NAMALWA (cell line): ENCODE measurements at regions not wholly inside any gene's neighbourhood (a gene's known extent, or its start where the extent isn't known, plus 50 kb on each side); places are given as distances from the start of the nearest gene placed in this dataset.

Experiments used
- DNase-seq: peaks from one replicate; pipeline ENCODE4 v3.0.0-alpha.2; 2015; ENCODE audit warnings: low spot score

DNA sequence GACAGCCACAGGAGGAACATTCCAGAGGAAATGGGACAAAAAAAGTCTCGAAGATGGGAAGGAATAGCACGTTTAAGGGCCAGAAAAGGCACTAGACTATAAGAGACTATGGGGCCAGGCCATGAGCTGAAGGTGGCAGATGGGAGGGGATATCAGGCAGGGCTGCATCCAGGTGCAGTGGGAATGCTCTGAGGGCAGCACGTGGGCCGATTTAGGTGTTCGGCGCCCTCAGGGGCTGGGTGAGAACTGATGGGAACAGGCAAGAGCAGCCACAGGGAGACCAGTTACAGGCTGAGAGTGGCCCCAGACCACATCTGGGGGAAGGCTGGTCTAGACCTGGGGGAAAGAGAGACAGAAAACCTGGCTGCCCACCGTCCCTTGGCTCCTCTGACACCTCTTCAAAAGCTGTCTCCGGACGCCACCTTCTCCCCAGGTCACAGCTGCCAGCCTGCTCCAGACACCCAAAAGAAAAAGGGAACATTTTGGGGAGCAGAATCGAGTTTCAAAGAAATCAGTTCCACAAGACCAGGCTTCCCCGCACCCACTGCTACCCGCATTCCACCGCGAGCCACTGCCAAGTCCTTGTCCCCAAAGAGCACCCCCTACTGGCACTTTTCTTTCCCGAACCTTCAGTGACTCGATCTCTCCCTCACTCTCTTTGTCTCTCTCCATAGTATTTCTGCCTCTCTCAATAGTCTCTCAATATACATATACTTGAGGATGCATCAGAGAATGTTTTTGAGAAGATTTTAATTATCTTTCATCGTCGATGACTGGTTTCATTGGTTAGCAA lies 190.1 kb upstream of the AGAP1 start:
- no peak for DNase-seq

DNA sequence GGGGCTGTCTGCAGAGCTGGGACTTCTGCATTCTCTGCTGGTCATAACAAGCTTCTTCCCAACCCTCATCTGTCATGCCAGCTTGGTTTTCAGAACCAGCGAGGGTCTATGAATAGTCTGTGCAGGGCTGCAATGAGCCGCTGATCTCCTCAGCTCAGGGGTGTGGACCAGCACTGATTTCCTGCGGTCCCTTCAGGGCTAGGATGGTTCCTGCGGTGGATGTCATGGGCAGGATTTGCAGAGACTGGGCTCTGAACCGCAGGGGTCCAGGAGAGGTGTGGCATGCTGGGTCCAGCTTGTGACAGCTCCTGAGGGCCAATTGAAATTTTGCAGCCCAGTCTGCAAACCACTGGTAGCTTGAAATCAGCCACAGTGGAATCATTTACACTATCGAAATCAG lies 188.2 kb upstream of the AGAP1 start:
- DNase-seq, result no peak

DNA sequence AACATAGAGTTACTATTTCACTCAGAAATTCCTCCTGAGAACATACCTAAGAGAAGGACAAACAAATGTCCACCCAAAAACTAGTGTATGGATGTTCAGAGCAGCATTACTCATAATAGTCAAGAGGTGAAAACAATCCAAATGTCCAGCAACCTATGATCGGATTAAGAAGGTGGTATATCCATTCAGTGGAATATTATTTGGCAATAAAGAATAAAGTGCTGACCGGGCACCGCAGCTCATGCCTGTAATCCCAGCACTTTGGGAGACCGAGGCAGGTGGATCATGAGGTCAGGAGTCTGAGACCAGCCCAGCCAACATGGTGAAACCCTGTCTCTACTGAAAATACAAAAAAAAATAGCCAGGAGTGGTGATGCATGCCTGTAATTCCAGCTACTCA lies 182.8 kb upstream of the AGAP1 start:
- no peak for DNase-seq

DNA sequence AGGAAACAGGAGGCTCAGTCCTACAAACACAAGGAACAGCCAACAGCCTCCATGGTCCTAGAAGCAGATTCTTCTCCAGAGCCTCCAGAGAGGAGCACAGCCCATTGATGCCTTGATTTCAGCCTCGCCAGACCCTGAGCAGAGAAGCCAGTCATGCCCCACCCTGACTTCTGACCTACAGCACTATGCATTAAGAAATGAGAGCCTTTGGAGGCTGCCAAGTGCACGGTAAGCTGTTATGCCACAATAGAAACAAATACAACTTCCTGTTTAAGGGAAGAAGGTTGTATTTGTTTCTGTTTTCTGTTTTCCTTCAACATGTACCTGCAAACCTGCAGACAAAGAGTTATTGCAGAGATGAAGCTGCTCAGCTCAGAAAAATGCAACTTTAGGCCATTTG lies 181.3 kb upstream of the AGAP1 start:
- no peak for DNase-seq

DNA sequence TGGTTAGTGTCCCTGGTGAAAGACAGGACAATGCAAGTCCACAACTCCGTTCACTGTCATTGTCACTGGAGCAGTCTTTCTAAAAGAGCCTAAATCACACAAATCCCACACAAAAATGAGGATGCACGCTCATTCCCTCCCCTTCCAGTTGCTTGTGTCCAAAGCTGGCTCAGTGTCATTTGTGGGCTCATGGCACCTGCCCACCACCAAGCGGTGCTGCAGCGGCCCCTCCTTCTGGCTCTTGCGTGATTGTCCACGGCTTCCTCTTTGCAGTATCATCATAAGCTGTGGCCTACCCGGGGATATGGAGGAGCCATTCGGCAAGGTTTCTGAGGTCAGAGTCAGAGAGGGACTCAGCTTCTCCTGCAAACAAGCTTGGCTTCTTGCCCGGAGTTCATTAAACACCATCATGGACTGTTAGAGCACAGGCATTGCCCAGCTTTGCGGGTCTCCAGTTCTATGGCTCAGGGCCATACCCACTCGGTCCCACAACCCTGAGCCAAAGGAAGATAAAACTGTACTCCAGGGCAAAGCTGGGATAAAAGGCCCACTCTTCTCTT lies 179.4 kb upstream of the AGAP1 start:
- no peak for DNase-seq

DNA sequence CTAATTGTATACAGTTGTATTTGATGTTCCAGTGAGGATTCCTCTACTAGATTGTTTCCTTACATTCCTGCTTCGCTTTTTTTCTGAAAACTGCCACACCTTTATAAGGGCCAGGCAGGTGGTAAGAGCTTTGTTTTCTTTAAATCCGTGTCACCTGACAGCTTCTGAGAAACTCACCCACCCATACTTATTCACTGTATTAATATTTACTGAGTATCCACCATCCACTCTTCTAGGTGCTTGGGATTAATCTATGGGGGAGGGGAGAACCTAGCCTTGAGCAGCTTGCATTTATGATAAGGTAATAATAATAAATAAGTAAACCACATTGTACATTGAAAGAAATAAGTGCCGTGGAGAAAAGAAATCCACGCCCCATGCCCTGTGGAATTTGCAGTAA lies 174.7 kb upstream of the AGAP1 start:
- DNase-seq, result no peak

DNA sequence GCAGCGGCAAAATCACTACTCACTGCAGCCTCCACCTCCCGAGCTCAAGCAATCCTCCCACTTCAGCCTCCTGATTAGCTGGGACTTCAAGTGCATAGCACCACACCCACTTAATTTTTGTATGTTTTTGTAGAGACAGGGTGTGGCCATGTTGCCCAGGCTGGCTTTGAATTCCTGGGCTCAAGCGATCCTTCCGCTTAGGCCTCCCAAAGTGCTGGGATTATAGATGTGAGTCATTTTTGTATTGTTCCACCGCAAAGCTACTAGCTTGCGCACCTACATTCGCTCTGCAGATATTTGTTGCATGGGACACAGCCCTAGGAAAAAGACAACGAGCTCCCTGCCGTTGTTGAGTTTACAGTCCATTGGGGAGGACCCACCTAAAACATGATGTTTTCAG lies 173.5 kb upstream of the AGAP1 start:
- DNase-seq, result no peak

DNA sequence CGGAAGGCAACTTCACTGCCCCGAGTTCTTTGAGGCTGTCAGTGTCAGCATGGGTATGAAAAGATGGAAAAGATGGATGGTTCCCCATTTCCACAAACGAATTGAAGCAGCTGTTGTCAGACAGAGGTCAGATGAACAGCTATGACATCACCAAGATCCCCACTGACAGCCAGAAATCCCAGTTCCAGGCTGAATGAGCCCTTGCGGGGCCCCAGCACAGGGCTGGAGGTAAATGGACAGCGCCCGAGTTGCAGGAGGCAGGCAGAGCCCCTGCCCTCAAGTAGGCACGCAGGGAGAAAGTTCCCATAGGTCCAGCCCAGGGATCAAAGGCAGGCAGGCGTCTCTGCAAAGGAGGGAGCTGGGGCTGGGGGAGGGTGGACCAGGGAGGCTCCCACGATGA lies 169.5 kb upstream of the AGAP1 start:
- DNase-seq, result no peak

DNA sequence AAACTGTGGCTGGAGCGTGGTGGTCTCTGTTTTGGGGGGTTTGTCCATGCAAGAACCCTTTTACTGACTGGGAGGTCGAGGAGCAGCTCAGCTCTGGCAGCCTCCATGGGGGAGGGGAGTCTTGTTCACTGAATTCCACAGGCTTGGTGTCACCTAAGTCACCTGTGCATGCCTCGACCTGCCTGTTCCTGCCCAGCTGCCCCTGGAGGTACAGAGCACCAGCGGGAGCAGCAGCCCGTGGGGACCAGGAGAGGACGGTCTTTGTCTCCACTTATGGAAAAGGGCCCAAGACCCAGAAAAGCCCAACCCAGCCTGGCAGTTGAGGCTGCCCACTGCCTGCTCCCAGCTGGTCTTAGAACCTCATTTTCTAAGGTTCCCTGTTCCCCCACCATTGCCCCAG lies 168.7 kb upstream of the AGAP1 start:
- DNase-seq, result no peak

DNA sequence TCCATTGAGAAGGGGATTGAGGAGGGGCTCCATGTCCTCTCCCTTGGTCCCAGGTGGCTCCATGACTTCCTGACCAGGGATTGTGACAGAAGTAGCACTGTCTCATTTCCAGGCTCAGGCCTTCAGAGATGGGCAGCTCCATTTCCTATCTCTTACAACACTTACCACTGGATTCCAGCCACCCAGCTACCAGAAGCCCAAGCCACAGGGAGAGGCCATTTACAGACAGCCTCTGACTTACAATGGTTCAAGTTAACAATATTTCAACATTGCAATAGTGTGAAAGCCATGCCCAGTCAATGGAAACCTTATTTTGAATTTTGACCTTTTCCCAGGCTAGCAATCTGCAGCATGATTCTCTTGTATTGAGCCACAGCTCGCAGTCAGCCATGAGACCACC lies 164.9 kb upstream of the AGAP1 start:
- DNase-seq, result no peak

DNA sequence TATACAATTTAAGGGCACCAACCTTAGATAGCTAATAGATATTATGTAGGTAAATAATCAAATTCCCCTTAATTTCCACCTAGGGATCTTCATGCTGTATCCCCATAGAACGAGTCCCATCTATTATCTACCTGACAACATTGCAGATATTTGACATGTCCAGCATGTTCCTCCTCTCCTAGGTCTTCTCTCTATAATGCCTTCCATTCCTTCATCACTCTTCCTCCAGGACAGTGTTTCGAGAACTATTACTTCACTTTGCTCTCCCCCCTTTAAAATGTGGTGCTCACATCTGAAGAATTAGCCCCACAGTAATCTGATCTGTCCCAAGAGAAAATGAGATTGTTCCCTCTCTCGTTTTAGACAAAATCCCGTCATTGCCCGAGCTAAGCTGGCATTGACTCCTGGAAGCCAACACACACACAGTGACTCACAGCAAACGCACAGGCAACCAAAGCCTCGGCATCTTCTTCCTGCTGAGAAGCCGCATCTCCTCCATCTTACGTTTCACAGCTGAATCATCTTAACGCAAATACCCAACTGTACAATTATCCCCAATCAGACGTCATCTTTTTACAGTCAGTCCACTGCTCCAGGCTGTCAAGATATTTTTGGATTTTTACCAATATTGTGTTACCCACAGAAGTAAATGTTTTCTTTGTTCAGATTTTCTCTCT lies 162.9 kb upstream of the AGAP1 start:
- no peak for DNase-seq

DNA sequence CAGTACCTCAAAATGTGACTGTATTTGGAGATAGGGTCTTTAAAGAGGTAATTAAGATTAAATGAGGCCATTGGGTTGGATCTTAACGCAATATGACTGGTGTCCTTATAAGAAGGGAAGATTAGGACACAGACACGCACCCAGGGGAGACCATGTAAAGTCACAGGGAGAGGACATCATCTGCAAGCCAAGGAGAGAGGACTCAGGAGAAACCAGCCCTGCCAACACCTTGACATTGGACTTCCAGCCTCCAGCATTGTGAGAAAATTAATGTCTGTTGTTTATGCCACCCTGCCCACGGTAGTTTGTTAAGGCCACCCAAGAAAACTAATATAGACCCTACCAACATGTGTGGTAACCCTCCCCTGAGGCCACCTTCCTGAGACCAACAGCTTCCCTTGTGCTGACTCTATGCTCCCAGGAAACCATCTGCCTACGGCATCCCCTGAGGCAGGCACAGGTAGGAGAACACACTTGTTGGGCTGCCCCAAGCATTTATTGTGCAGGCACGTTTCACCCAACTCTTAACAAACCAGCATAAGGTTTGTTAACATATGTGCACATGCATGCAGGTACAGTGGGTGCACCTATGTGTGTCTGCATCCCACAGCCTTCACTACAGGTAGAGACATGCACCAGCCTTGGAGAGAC lies 161.5 kb upstream of the AGAP1 start:
- DNase-seq, result no peak

DNA sequence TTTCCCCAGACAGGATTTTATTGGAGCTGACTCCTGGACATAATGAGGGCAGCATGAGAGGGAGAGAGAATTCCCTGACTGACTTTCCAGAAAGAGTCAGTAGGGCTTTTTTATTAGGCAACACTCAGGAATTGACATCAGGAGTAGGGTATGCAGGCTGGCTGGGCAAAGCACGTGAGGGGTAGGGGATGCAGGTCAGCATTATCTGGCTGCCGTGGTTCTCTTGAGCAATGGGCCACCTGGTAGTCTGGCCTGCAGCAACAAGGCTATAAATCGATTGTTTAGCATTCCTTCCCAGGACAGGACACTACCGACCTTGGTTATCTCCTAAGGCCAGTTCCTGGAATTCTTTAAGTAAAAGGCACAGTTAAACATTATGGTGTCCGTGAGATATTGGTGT lies 160.8 kb upstream of the AGAP1 start:
- no peak for DNase-seq

DNA sequence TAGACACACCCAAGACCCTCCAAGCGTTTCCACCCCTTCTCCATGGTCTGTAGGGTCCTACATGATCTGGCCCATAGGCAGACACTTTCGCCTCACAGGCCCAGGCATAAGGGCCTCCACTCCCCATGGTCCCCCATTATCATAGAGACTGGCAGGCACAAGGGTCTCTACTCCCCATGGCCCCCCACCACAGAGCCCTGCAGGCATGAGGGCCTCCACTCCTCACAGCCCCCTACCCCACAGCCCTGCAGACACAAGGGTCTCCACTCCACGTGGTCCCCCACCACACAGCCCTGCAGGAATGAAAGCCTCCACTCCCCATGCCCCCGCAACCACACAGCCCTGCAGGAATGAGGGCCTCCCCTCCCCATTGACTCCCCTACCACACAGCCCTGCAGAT lies 159.7 kb upstream of the AGAP1 start:
- no peak for DNase-seq

DNA sequence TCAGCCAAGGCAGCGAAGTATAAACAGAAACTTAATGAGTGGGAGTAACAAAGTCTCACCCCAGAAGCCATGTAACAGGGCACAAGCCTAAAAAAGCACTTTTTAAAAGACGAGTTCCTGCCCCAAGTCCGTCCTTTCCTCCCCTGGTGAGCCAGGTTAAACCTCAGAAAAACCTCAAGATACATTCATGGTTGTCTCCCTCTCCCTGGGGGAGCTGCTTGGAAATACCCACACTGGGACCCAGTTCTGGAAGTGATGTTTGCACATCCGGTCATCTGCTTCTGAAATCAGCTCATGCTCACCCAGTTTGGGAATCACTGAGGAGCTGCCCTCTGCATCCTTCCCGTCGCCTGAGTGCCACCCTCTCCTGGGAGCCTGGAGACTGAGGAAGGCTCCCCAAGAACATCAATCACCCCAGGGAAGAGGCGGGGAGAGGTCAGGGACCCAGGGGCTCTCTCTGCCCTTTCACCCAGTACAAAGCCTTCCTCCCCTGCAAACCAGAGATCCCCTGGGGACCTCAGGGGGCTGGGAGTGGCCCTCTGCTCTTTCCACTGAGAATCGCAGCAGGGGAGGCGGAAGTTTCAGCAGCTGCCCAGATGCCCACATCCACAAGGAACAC lies 150.6 kb upstream of the AGAP1 start:
- DNase-seq, result no peak

DNA sequence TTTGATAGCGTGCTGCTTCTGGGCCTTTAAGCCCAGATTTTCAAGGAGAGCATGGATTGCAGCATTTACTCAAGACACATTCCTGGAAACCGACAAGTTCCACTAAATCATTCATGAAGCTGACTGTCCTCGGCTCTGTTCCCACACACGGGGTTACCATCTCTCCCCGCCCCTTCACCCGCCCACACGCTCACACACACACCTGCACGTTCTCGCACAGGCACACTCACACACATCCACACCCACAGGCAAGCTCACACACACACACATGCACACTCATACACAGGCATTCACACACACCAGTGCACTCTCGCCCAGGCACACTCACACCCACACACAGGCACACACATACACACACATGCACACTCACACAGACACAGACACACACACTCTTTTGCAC lies 150.0 kb upstream of the AGAP1 start:
- DNase-seq, result no peak

DNA sequence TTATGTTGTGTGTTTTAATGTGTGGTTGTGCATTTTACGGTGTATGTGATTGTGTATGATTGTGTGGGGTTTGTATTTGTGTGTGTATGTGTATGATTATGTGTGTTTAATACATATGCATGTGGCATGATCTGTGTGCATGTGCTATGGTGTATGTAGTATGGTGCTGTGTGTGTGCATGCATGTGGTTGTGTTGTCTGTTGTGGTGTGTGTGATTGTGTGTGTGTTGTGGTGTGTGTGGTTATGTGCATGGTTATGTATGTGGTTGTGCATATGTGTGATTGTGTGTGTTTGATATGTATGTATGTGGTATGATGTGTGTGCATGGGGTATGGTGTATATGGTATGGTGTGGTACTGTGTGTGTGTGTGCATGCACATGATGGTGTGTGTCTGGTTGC lies 148.1 kb upstream of the AGAP1 start:
- no peak for DNase-seq

DNA sequence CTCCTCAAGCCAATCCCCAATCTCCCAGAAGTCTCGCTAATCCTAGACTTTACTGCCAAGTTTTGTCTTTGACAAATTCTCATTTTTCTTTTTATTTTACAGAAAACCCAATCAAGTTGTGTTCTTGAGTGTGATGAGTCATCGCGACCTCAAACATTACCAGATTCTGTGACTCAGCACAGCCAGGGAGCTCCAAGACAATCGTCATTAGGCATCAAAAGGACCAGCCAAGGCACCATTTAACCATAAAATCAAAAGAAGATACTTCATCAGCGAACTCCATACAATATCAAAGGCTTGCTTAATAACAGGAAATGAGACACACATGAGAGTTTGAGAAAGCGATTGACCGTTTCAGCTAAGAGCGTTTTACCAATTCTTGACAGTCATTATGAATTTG lies 146.2 kb upstream of the AGAP1 start:
- DNase-seq, result no peak

DNA sequence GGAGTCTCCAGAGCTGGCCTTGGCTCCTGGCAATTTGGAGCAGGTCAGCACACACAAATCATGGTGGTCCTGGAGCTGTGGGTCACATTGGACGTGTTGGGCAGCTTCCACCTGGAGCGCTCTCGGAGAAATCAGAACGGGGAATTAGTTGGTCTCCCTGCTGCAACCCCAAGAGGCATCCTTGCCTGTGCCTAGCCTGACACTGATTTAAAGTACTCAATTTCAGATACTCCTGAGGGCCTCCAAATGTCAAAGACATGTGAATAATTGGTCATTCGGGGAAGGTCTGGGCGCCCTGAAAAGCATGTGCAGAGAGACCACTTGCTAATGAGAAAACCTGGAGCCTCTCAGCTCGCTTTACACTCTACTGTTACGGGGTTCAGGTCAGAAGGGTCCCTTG lies 145.5 kb upstream of the AGAP1 start:
- DNase-seq, result no peak

DNA sequence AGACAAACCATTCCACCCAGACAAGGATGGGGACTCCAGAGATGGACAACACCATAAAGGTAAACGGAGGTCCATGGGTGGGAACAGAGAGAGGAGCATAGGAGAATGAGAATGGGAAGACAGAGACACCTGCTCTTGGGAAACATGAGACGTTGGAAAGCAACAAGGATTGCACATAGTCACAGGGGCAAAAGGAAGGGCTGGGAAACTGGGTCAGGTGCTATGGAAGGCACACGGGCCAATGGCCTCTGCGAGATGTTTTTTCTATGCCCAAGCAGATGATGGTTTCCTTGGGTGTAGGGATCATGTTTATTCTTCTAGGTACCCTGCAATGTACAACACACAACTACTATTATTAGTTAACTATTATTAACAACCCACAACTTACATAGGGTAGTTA lies 143.6 kb upstream of the AGAP1 start:
- no peak for DNase-seq

DNA sequence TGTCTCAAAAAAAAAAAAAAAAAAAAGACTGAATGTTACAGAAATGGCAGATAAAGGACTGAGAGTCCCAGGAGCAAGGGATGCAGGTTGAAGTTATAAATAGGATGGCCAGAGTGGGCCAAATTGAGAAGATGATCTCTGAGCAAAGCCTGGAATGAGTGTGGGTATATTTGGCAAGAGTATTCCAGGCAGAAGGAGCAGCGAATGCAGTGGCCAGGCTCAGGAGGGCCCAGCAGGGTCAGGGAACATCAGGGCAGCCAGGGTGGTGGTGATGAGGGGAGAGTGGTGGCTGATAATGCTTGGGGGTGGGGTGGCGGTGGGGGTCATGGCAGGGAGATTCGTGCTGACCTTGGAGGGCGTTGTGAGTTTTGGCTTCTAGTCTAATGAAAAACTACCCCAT lies 141.3 kb upstream of the AGAP1 start:
- no peak for DNase-seq

DNA sequence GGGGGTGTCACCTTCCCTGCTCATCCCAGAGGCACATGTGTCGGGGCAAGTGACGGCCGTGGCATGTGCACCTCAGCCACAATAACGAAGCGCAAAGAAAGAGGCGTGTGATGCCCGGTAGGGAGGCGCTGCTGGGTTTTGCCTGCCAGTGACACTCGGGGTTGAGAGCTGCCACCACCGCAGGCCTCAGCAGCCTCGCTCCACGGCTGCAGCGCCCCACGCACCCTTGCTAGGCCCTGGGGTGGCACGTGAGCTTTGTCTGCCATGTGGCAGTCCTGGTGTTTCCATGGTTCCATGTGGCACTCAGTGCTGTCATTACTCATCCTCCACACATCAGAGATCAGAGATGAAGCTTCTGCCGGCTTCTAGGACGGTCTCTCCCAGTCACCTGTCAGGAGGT lies 136.0 kb upstream of the AGAP1 start:
- no peak for DNase-seq

DNA sequence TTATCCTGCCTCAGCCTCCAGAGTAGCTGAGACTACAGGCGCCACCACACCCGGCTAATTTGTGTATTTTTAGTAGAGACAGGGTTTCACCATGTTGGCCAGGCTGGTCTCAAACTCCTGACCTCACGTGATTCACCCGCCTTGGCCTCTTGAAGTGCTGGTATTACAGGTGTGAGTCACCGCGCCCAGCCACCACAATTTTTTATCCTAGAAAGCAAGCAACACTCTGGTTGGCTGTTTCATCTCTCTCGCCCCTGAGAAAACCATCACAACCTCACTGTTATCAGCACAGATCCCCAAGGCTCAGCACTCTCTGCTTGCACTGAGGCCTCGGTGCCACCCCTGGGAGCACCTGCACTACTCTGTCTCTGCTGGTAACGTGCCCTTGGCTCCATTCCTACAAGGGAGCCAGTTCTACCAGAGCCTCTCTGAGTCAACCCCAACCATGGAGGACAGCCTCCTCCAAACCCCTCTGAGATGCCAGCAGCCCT lies 134.8 kb upstream of the AGAP1 start:
- DNase-seq, result no peak
